Natural killer cell treated with Interleukin-12 subunit alpha and Interleukin-12 subunit beta and Interleukin-15 and Interleukin-18, amount 100 ng/mL, for 72 hours (primary cell): ENCODE measurements at regions not wholly inside any gene's neighbourhood (a gene's known extent, or its start where the extent isn't known, plus 50 kb on each side); places are given as distances from the start of the nearest gene placed in this dataset.
A peak's percentile ranks its signal among the peaks of the same experiment; 100 is the strongest.
"Not testable (repeated sequence)": the region's sequence is repeated elsewhere in the genome, so short reads cannot be mapped to it uniquely, and the experiment has no call there.

Source experiments
- ATAC-seq, 2 donors: fragments of 150-1000 bp; cut with Tn5 transposase in 1 of 2; sonication (Bioruptor Pico), chemical (Tn5 transposase) in 1 of 2; 2 replicates each; pipeline ENCODE4 v1.10.0; 2021
- DNase-seq: peaks from one replicate; pipeline ENCODE4 v3.0.0; 2022; ENCODE audit warnings: low spot score
- H3K27ac Mint-ChIP-seq, 2 donors: 1 replicate in 1 of 2; 2 replicates in 1 of 2; pipeline ENCODE4 v1.8.0; 2022; ENCODE audit warnings: mixed read lengths in 2 of 2, mild to moderate bottlenecking in 1 of 2, moderate library complexity in 1 of 2
- H3K27me3 Mint-ChIP-seq, 2 donors: 1 replicate in 1 of 2; 2 replicates in 1 of 2; pipeline ENCODE4 v1.8.0; 2022; ENCODE audit warnings: mixed read lengths in 2 of 2
- H3K36me3 Mint-ChIP-seq: one replicate; pipeline ENCODE4 v1.8.0; 2022; ENCODE audit warnings: mixed read lengths
- H3K4me1 Mint-ChIP-seq, 2 donors: 1 replicate in 1 of 2; 2 replicates in 1 of 2; pipeline ENCODE4 v1.8.0; 2022; ENCODE audit warnings: low read depth in 2 of 2, mixed read lengths in 2 of 2, mild to moderate bottlenecking in 1 of 2
- H3K4me3 Mint-ChIP-seq: one replicate; pipeline ENCODE4 v1.8.0; 2022; ENCODE audit warnings: mixed read lengths
- H3K9me3 Mint-ChIP-seq: 2 replicates; pipeline ENCODE4 v1.8.0; 2022; ENCODE audit warnings: mixed read lengths

GRCh38 chrX:153125696-153126095 is 53.4 kb upstream of the MAGEA1 start:
- not testable (repeated sequence) for H3K36me3 Mint-ChIP-seq, H3K9me3 Mint-ChIP-seq, H3K4me1 Mint-ChIP-seq, DNase-seq, H3K27me3 Mint-ChIP-seq, H3K27ac Mint-ChIP-seq, H3K4me3 Mint-ChIP-seq
- ATAC-seq = peak in 1 of 2 donors; percentile 57
